NB4 (cell line): ENCODE measurements at regions not wholly inside any gene's neighbourhood (a gene's known extent, or its start where the extent isn't known, plus 50 kb on each side); places are given as distances from the start of the nearest gene placed in this dataset.

ENCODE experiments used
- CTCF ChIP-seq: IDR thresholded peaks from one replicate; pipeline ENCODE4 v1.5.1; 2012; ENCODE audit warnings: low read depth, low read length
- MAX ChIP-seq: IDR thresholded peaks from 2 replicates; pipeline ENCODE4 v1.6.1; 2011; ENCODE audit warnings: low read depth, low read length
- MYC ChIP-seq: IDR thresholded peaks from 2 replicates; pipeline ENCODE4 v1.6.1; 2011; ENCODE audit warnings: low read depth, low read length
- POLR2A ChIP-seq: IDR thresholded peaks from 2 replicates; pipeline ENCODE4 v1.6.1; 2011; ENCODE audit warnings: mild to moderate bottlenecking; ENCODE audit not compliant: insufficient read length; ENCODE audit errors: extremely low read depth

GRCh38 chr11:50169634-50170033 lies 137.0 kb downstream of the OR4C45 start:
- TF ChIP-seq CTCF = no peak
- no peak for TF ChIP-seq MAX
- TF ChIP-seq POLR2A = no peak
- no peak for TF ChIP-seq MYC
